Hepatocyte (in vitro differentiated cells): ENCODE measurements at regions not wholly inside any gene's neighbourhood (a gene's known extent, or its start where the extent isn't known, plus 50 kb on each side); places are given as distances from the start of the nearest gene placed in this dataset.
"Not testable (repeated sequence)": the region's sequence is repeated elsewhere in the genome, so short reads cannot be mapped to it uniquely, and the experiment has no call there.

Experiments used
- DNase-seq: peaks from one replicate; pipeline ENCODE4 v3.0.0-alpha.2; 2016; ENCODE audit warnings: low spot score
- H2AFZ ChIP-seq: fragments of 200-600 bp; sonication (generic); 2 replicates; pipeline ENCODE4 v1.6.0; 2016; ENCODE audit warnings: antibody characterized with exemption, mild to moderate bottlenecking
- H3K27ac ChIP-seq: fragments of 200-600 bp; sonication (generic); 2 replicates; pipeline ENCODE4 v1.5.1; 2016; ENCODE audit warnings: mild to moderate bottlenecking
- H3K27me3 ChIP-seq: fragments of 200-600 bp; sonication (generic); 2 replicates; pipeline ENCODE4 v1.6.1; 2016
- H3K36me3 ChIP-seq: fragments of 200-600 bp; sonication (generic); replicated peaks from 2 replicates; pipeline ENCODE4 v1.5.1; 2016; ENCODE audit warnings: low read depth; ENCODE audit not compliant: insufficient read depth
- H3K4me1 ChIP-seq: fragments of 200-600 bp; sonication (generic); 2 replicates; pipeline ENCODE4 v1.5.1; 2016; ENCODE audit warnings: mild to moderate bottlenecking, moderate library complexity; ENCODE audit not compliant: insufficient read depth
- H3K4me2 ChIP-seq: fragments of 200-600 bp; sonication (generic); 2 replicates; pipeline ENCODE4 v1.6.0; 2016
- H3K4me3 ChIP-seq: fragments of 200-600 bp; sonication (generic); 2 replicates; pipeline ENCODE4 v1.5.1; 2016; ENCODE audit warnings: mild to moderate bottlenecking
- H3K79me2 ChIP-seq: fragments of 200-600 bp; sonication (generic); 2 replicates; pipeline ENCODE4 v1.6.0; 2017; ENCODE audit warnings: mild to moderate bottlenecking
- H3K9me2 ChIP-seq: fragments of 200-600 bp; sonication (generic); replicated peaks from 2 replicates; pipeline ENCODE4 v1.6.0; 2017; ENCODE audit warnings: mild to moderate bottlenecking; ENCODE audit not compliant: insufficient read depth
- H3K9me3 ChIP-seq: fragments of 200-600 bp; sonication (generic); 2 replicates; pipeline ENCODE4 v1.5.1; 2016; ENCODE audit warnings: low read depth, mild to moderate bottlenecking
- H4K20me1 ChIP-seq: fragments of 200-600 bp; sonication (generic); 2 replicates; pipeline ENCODE4 v1.6.0; 2016; ENCODE audit warnings: mild to moderate bottlenecking; ENCODE audit not compliant: insufficient read depth, poor library complexity, severe bottlenecking
- EZH2 ChIP-seq: fragments of 200-600 bp; sonication (generic); IDR thresholded peaks from 2 replicates; pipeline ENCODE4 v1.6.1; 2016; ENCODE audit warnings: antibody characterized with exemption, mild to moderate bottlenecking, borderline replicate concordance
- EZH2phosphoT487 ChIP-seq: fragments of 200-600 bp; sonication (generic); IDR thresholded peaks from one replicate; pipeline ENCODE4 v1.6.1; 2018; ENCODE audit warnings: antibody characterized with exemption, mild to moderate bottlenecking, low read depth, moderate library complexity; ENCODE audit not compliant: unreplicated experiment, severe bottlenecking
- WGBS: methylation state at CpG from one replicate; pipeline ENCODE4 v1.1.6; 2016; ENCODE audit warnings: low lambda C conversion rate; ENCODE audit errors: missing lambda C conversion rate; 5-methylcytosine and 5-hydroxymethylcytosine counted together
- TF ChIP-seq, protein P1 (sequence below): fragments of 200-600 bp; sonication (generic); IDR thresholded peaks from 2 replicates; pipeline ENCODE4 v1.5.1; 2016; ENCODE audit warnings: antibody characterized with exemption, mild to moderate bottlenecking; ENCODE audit not compliant: poor library complexity

DNA sequence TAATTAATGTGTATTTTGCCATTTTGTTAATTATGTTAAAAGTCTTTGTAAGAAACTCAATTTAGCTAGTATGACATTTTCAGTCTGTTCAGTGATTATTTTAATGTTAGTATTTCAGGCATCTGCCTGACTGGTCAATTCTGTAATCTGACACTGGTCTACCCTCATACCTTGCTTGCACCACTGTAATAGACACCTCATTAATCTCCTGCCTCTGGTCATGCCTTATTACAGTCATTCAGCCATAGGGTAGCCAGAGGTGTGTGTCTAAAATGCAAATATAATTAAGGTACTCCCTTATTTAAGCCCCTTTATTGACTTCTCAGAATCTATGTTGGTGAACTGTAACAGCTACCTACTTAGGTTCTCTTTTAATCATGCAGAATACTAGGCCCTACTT is 861.1 kb upstream of the IGFBP7 start:
- TF ChIP-seq EZH2: no peak
- H3K4me2 ChIP-seq: no peak overlapping the region
- no peaks in the 10 kb centered on the region for H3K4me1 ChIP-seq
- DNase-seq: no peak
- no peaks in the 10 kb centered on the region for H3K36me3 ChIP-seq
- H3K79me2 ChIP-seq: no peaks in the 10 kb centered on the region
- no peak overlapping the region for H3K4me3 ChIP-seq
- no peak overlapping the region for H3K27ac ChIP-seq
- H3K9me3 ChIP-seq: no peaks in the 10 kb centered on the region
- no peak overlapping the region for H2AFZ ChIP-seq
- no peaks in the 10 kb centered on the region for H3K27me3 ChIP-seq
- H3K9me2 ChIP-seq: no peaks in the 10 kb centered on the region
- H4K20me1 ChIP-seq: no peaks in the 10 kb centered on the region

DNA sequence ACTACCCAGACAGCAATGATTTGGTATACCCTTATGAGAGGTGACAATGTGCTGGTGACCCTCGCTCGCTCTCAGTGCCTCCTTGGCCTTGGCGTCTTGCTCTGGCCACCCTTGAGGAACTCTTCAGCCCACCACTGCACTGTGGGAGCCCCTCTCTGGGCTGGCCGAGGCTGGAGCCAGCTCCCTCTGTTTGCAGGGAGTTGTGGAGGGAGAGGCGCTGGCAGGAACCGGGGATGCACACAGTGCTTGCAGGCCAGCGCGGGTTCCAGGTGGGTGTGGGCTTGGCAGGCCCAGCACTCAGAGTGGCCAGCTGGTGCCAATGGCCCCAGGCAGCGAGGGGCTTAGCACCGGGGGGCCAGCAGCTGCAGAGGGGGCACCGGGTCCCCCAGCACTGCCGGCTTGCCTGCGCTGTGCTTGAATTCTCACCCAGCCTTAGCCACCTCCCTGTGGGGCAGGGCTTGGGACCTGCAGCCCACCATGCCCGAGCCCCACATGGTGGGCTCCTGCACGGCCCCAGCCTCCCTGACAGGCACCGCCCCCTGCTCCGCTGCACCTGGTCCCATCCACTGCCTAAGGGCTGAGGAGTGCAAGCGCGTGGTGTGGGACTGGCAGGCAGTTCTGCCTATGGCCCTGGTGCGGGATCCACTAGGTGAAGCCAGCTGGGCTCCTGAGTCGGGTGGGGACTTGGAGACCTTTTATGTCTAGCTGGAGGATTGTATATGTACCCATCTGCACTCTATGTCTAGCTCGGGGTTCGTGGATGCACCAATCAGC is 857.0 kb upstream of the IGFBP7 start:
- Histone ChIP-seq H3K79me2 (no peaks in the 10 kb centered on the region), H3K9me3 (no peaks in the 10 kb centered on the region), H3K27me3 (no peaks in the 10 kb centered on the region), H3K4me2 (no peak overlapping the region), H3K27ac (no peak overlapping the region), H2AFZ (no peak overlapping the region), H4K20me1 (no peaks in the 10 kb centered on the region), H3K36me3 (no peaks in the 10 kb centered on the region), H3K4me1 (no peaks in the 10 kb centered on the region), H3K4me3 (no peak overlapping the region), H3K9me2 (no peaks in the 10 kb centered on the region)
- TF ChIP-seq, protein P1, sequence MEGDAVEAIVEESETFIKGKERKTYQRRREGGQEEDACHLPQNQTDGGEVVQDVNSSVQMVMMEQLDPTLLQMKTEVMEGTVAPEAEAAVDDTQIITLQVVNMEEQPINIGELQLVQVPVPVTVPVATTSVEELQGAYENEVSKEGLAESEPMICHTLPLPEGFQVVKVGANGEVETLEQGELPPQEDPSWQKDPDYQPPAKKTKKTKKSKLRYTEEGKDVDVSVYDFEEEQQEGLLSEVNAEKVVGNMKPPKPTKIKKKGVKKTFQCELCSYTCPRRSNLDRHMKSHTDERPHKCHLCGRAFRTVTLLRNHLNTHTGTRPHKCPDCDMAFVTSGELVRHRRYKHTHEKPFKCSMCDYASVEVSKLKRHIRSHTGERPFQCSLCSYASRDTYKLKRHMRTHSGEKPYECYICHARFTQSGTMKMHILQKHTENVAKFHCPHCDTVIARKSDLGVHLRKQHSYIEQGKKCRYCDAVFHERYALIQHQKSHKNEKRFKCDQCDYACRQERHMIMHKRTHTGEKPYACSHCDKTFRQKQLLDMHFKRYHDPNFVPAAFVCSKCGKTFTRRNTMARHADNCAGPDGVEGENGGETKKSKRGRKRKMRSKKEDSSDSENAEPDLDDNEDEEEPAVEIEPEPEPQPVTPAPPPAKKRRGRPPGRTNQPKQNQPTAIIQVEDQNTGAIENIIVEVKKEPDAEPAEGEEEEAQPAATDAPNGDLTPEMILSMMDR: no peak
- TF ChIP-seq EZH2 (no peak), EZH2phosphoT487 (no peak)
- WGBS: 96% methylated on average over 23 of the region's 23 CpGs
- DNase-seq: no peak

DNA sequence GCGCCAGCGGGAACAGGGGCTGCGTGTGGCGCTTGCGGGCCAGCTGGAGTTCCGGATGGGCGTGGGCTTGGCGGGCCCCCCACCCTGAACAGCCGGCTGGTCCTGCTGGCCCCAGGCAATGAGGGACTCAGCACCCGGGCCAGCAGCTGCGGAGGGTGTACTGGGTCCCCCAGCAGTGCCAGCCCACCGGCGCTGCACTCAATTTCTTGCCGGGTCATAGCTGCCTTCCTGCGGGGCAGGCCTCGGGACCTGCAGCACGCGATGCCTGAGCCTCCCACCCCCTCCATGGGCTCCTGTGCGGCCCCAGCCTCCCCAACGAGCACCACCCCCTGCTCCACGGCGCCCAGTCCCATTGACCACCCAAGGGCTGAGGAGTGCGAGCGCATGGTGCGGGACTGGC is 855.2 kb upstream of the IGFBP7 start:
- H3K27me3 ChIP-seq, H3K27ac ChIP-seq, H3K36me3 ChIP-seq, H2AFZ ChIP-seq, H4K20me1 ChIP-seq, H3K4me3 ChIP-seq, H3K9me2 ChIP-seq, H3K9me3 ChIP-seq, H3K79me2 ChIP-seq, H3K4me2 ChIP-seq, H3K4me1 ChIP-seq, DNase-seq: not testable (repeated sequence)
- WGBS: 97% methylated on average over 11 of the region's 25 CpGs

DNA sequence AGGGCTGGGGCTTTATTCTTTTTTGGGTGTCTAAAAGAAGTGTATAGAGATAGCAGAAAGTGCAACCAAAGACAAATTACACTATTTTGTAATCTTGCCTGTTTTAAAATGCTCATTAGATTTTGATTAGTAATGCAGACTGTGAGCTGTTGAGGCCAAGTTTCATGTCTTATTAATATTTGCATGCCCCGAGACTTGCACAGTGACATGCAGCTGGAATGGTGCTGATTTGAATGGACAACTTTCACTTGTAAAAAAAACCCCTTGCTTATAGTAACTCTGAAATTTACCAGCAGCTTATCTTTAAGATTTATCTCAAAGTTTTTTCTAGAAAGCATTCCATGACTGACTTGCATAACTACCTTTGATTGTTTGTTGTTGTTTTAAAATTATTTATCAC is 835.1 kb upstream of the IGFBP7 start:
- 74% methylated on average over 1 of the region's 1 CpG for WGBS
- H3K4me2 ChIP-seq: no peak overlapping the region
- no peak overlapping the region for H3K4me3 ChIP-seq
- DNase-seq: no peak
- H3K36me3 ChIP-seq: no peaks in the 10 kb centered on the region
- H3K4me1 ChIP-seq: no peaks in the 10 kb centered on the region
- no peak overlapping the region for H3K27ac ChIP-seq
- no peaks in the 10 kb centered on the region for H3K9me3 ChIP-seq
- TF ChIP-seq EZH2phosphoT487 (no peak), EZH2 (no peak)
- TF ChIP-seq, protein P1: no peak
- H2AFZ ChIP-seq: no peak overlapping the region
- no peaks in the 10 kb centered on the region for H3K27me3 ChIP-seq
- H4K20me1 ChIP-seq: no peaks in the 10 kb centered on the region
- H3K79me2 ChIP-seq: no peaks in the 10 kb centered on the region
- H3K9me2 ChIP-seq: no peaks in the 10 kb centered on the region
